ENCODE measurements at regions not wholly inside any gene's neighbourhood (a gene's known extent, or its start where the extent isn't known, plus 50 kb on each side); places are given as distances from the start of the nearest gene placed in this dataset.

DNA sequence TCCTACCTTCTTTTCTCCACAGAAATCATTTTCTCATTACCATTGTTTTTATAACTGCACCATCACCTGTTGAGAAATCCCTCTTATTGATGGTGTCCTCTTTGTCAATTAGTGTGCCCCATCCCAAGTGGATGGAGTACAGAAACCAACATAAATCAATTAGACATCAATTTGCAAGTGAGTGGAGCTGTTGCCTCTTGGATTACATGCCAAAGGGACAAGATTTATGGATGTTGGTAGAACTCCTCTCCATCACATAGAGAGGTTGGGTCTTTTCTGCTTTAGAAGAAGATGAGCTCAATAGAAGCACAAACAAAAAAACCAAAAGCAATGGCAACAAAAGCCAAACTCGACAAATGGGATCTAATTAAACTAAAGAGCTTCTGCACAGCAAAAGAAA lies 973.5 kb downstream of the CDH11 start (continued):
- no peak for TF ChIP-seq POLR2AphosphoS5 (IDR thresholded peaks at IDR 0.05; ENCODE audit: low read length)
- TF ChIP-seq ZZZ3 (IDR thresholded peaks at IDR 0.05; ENCODE audit: control insufficient read depth, insufficient read length, low read depth) = no peak
- TF ChIP-seq CHD1 (IDR thresholded peaks at IDR 0.05; ENCODE audit: low read depth, low read length) = no peak
- no peak for TF ChIP-seq SIN3A (IDR thresholded peaks at IDR 0.05; ENCODE audit: low read depth, low read length)

DNA sequence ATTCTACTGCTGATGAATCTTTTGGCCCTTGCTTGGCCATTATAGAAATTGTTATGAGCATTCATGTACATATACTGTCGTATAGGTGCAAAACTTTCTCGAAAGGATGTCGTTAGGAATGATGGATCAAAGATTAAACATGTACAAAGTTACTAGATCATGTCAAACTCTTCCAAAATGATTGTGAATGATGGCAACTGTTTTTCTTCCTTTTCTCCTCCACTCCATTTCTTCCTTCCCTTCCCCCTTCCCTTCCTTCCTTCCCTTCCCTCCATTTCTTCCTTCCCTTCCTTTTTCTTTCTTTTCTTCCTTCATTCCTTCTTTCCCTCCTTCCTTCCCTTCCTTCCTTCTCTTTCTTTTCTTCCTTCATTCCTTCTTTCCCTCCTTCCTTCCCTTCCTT lies 973.9 kb downstream of the CDH11 start:
- Histone ChIP-seq H3K4me2 (ENCODE audit: control insufficient read depth, insufficient read depth) (no peak overlapping the region), H2AFZ (ENCODE audit: control insufficient read depth, low read depth, low read length) (no peak overlapping the region), H4K20me1 (ENCODE audit: control insufficient read depth, insufficient read depth) (no peaks in the 10 kb centered on the region), H3K9me3 (replicated peaks; ENCODE audit: control insufficient read depth, insufficient read depth, low read length) (no peaks in the 10 kb centered on the region), H3K36me3 (ENCODE audit: control insufficient read depth in 2 of 2, insufficient read depth in 2 of 2, low read length in 1 of 2) (no peaks in the 10 kb centered on the region), H3K27ac (ENCODE audit: control insufficient read depth, insufficient read depth) (no peak overlapping the region), H3K79me2 (ENCODE audit: control insufficient read depth, insufficient read depth, low read length) (no peaks in the 10 kb centered on the region), H3K4me3 (no peak overlapping the region), H3K4me1 (ENCODE audit: control insufficient read depth, insufficient read depth, low read length) (no peaks in the 10 kb centered on the region), H3K27me3 (replicated peaks in 1 of 2; ENCODE audit: control insufficient read depth in 2 of 2, insufficient read depth in 2 of 2, low read length in 1 of 2) (no peaks in the 10 kb centered on the region), H3K9ac (ENCODE audit: control insufficient read depth, insufficient read depth, low read length) (no peak overlapping the region)
- ATAC-seq (no peak), FAIRE-seq (no peak), DNase-seq (ENCODE audit: low read depth, low spot score) (no peak)
- intact Hi-C loops (cut with micrococcal nuclease; ENCODE audit: unreplicated experiment) (no loop called here), in situ Hi-C loops (cut with MboI) (no loop called here)
- 19% methylated on average over 3 of the region's 3 CpGs for WGBS (ENCODE audit: insufficient coverage, insufficient replicate concordance, low lambda C conversion rate, missing lambda C conversion rate)
- RAD21 ChIA-PET (ENCODE audit: unreplicated experiment) = no interaction called here
- SMC1A ChIA-PET (ENCODE audit: uncharacterized antibody, unreplicated experiment) = no interaction called here
- no TSS peak for BruUV-seq (replicated peaks)
- POLR2A ChIA-PET = no interaction called here
- no peak for TF ChIP-seq DPF2 (IDR thresholded peaks at IDR 0.05)
- no peak for TF ChIP-seq HDAC6 (IDR thresholded peaks at IDR 0.05; ENCODE audit: unreplicated experiment)
- TF ChIP-seq HDAC2 (IDR thresholded peaks at IDR 0.05) = no peak
- TF ChIP-seq BRCA1 (IDR thresholded peaks at IDR 0.05; ENCODE audit: low read depth, low read length) = no peak
- no peak for TF ChIP-seq MEF2A (IDR thresholded peaks at IDR 0.05; ENCODE audit: insufficient read depth, low read depth, low read length)
- TF ChIP-seq NFYB (IDR thresholded peaks at IDR 0.05; ENCODE audit: insufficient read depth, low read depth, low read length) = no peak
- TF ChIP-seq ZBED1 (IDR thresholded peaks at IDR 0.05; ENCODE audit: borderline replicate concordance) = no peak
- no peak for TF ChIP-seq WRNIP1 (IDR thresholded peaks at IDR 0.05; ENCODE audit: borderline replicate concordance, low read depth, low read length)
- no peak for TF ChIP-seq MYC (IDR thresholded peaks at IDR 0.05; ENCODE audit: insufficient read depth, insufficient read length, insufficient replicate concordance, low read length, severe bottlenecking)
- TF ChIP-seq POLR2AphosphoS2 (IDR thresholded peaks at IDR 0.05; ENCODE audit: low read depth, low read length) = no peak
- no peak for TF ChIP-seq SUZ12 (IDR thresholded peaks at IDR 0.05; ENCODE audit: unreplicated experiment)
- TF ChIP-seq, protein P1, sequence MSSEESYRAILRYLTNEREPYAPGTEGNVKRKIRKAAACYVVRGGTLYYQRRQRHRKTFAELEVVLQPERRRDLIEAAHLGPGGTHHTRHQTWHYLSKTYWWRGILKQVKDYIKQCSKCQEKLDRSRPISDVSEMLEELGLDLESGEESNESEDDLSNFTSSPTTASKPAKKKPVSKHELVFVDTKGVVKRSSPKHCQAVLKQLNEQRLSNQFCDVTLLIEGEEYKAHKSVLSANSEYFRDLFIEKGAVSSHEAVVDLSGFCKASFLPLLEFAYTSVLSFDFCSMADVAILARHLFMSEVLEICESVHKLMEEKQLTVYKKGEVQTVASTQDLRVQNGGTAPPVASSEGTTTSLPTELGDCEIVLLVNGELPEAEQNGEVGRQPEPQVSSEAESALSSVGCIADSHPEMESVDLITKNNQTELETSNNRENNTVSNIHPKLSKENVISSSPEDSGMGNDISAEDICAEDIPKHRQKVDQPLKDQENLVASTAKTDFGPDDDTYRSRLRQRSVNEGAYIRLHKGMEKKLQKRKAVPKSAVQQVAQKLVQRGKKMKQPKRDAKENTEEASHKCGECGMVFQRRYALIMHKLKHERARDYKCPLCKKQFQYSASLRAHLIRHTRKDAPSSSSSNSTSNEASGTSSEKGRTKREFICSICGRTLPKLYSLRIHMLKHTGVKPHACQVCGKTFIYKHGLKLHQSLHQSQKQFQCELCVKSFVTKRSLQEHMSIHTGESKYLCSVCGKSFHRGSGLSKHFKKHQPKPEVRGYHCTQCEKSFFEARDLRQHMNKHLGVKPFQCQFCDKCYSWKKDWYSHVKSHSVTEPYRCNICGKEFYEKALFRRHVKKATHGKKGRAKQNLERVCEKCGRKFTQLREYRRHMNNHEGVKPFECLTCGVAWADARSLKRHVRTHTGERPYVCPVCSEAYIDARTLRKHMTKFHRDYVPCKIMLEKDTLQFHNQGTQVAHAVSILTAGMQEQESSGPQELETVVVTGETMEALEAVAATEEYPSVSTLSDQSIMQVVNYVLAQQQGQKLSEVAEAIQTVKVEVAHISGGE (CRISPR knock-in tag; IDR thresholded peaks at IDR 0.05) = no peak
- no peak for TF ChIP-seq IRF3 (IDR thresholded peaks at IDR 0.05)
- no peak for TF ChIP-seq EED (IDR thresholded peaks at IDR 0.05; ENCODE audit: low read depth)
- no peak for TF ChIP-seq CBX3 (IDR thresholded peaks at IDR 0.05; ENCODE audit: borderline replicate concordance, low read depth)
- CTCF ChIA-PET = no interaction called here
